SK-N-MC (cell line): ENCODE measurements at regions not wholly inside any gene's neighbourhood (a gene's known extent, or its start where the extent isn't known, plus 50 kb on each side); places are given as distances from the start of the nearest gene placed in this dataset.

ENCODE experiments used
- EZH2 ChIP-seq: fragments of 200-600 bp; sonication (generic); IDR thresholded peaks from one replicate; pipeline ENCODE4 v1.6.1; 2017; ENCODE audit warnings: antibody characterized with exemption
- POLR2AphosphoS5 ChIP-seq: IDR thresholded peaks from 2 replicates; pipeline ENCODE4 v1.6.1; 2012; ENCODE audit warnings: mild to moderate bottlenecking, low read depth, low read length, borderline replicate concordance

DNA sequence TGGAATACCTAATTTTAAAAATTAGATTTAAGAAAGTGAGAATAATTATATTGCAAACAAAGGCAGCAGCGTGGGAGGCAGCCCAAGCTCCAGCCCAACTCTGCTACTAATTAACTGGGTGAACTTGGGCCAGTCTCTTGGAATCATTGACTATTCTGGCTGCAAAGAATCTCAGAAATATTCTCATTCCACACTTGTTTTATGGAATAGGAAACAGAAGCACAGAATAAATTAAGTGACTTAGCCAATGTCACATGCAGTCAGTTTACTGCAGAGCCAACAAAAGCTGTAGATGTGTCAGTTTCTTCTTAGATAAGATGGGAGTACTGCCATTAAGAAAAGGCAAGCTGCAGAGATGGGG, 132.6 kb upstream of the FAM9B start:
- TF ChIP-seq POLR2AphosphoS5 = no peak
- no peak for TF ChIP-seq EZH2
